ENCODE measurements at regions not wholly inside any gene's neighbourhood (a gene's known extent, or its start where the extent isn't known, plus 50 kb on each side); places are given as distances from the start of the nearest gene placed in this dataset.

GRCh38 chr3:55169608-55170072 lies 241.8 kb upstream of the LRTM1 start:
- Histone ChIP-seq H3K9ac (ENCODE audit: low read depth, low read length, poor library complexity, severe bottlenecking) (no peak overlapping the region), H3K9me3 (ENCODE audit: insufficient read depth, low read depth, low read length) (no peaks in the 10 kb centered on the region), H3F3A (ENCODE audit: low read depth) (no peaks in the 10 kb centered on the region), H4K20me1 (ENCODE audit: insufficient read depth, low read length, poor library complexity, severe bottlenecking) (no peaks in the 10 kb centered on the region), H3K79me2 (ENCODE audit: insufficient read depth, low read length) (no peaks in the 10 kb centered on the region), H3K4me2 (ENCODE audit: low read depth, low read length, poor library complexity, severe bottlenecking) (no peak overlapping the region), H3K27me3 (ENCODE audit: insufficient read depth, low read length, poor library complexity, severe bottlenecking) (no peaks in the 10 kb centered on the region), H3K4me3 (ENCODE audit: low read length, poor library complexity, severe bottlenecking) (no peak overlapping the region), H3K36me3 (ENCODE audit: insufficient read depth, low read length) (no peaks in the 10 kb centered on the region), H2AFZ (ENCODE audit: low read length) (no peak overlapping the region), H3K4me1 (ENCODE audit: insufficient read depth, low read length, poor library complexity, severe bottlenecking) (no peaks in the 10 kb centered on the region), H3K9me2 (replicated peaks; ENCODE audit: low read depth, low read length) (no peaks in the 10 kb centered on the region)
- no peak for TF ChIP-seq EZH2phosphoT487 (IDR thresholded peaks at IDR 0.05; ENCODE audit: borderline replicate concordance)
- TF ChIP-seq, protein P1, sequence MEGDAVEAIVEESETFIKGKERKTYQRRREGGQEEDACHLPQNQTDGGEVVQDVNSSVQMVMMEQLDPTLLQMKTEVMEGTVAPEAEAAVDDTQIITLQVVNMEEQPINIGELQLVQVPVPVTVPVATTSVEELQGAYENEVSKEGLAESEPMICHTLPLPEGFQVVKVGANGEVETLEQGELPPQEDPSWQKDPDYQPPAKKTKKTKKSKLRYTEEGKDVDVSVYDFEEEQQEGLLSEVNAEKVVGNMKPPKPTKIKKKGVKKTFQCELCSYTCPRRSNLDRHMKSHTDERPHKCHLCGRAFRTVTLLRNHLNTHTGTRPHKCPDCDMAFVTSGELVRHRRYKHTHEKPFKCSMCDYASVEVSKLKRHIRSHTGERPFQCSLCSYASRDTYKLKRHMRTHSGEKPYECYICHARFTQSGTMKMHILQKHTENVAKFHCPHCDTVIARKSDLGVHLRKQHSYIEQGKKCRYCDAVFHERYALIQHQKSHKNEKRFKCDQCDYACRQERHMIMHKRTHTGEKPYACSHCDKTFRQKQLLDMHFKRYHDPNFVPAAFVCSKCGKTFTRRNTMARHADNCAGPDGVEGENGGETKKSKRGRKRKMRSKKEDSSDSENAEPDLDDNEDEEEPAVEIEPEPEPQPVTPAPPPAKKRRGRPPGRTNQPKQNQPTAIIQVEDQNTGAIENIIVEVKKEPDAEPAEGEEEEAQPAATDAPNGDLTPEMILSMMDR (conservative IDR thresholded peaks at IDR 0.05; ENCODE audit: low read length) = no peak

GRCh38 chr3:55169161-55169560 lies 241.3 kb upstream of the LRTM1 start:
- no peak overlapping the region for H3K9ac ChIP-seq (ENCODE audit: low read depth, low read length, poor library complexity, severe bottlenecking)
- H3F3A ChIP-seq (ENCODE audit: low read depth) = no peaks in the 10 kb centered on the region
- H3K9me3 ChIP-seq (ENCODE audit: insufficient read depth, low read depth, low read length) = no peaks in the 10 kb centered on the region
- H3K79me2 ChIP-seq (ENCODE audit: insufficient read depth, low read length) = no peaks in the 10 kb centered on the region
- TF ChIP-seq, protein P1 (conservative IDR thresholded peaks at IDR 0.05; ENCODE audit: low read length) = no peak
- no peak for TF ChIP-seq EZH2phosphoT487 (IDR thresholded peaks at IDR 0.05; ENCODE audit: borderline replicate concordance)
- no peaks in the 10 kb centered on the region for H3K27me3 ChIP-seq (ENCODE audit: insufficient read depth, low read length, poor library complexity, severe bottlenecking)
- no peaks in the 10 kb centered on the region for H3K36me3 ChIP-seq (ENCODE audit: insufficient read depth, low read length)
- H3K4me1 ChIP-seq (ENCODE audit: insufficient read depth, low read length, poor library complexity, severe bottlenecking) = no peaks in the 10 kb centered on the region
- no peak overlapping the region for H3K4me3 ChIP-seq (ENCODE audit: low read length, poor library complexity, severe bottlenecking)
- H2AFZ ChIP-seq (ENCODE audit: low read length) = no peak overlapping the region
- no peaks in the 10 kb centered on the region for H4K20me1 ChIP-seq (ENCODE audit: insufficient read depth, low read length, poor library complexity, severe bottlenecking)
- H3K4me2 ChIP-seq (ENCODE audit: low read depth, low read length, poor library complexity, severe bottlenecking) = no peak overlapping the region
- H3K9me2 ChIP-seq (replicated peaks; ENCODE audit: low read depth, low read length) = no peaks in the 10 kb centered on the region

DNA sequence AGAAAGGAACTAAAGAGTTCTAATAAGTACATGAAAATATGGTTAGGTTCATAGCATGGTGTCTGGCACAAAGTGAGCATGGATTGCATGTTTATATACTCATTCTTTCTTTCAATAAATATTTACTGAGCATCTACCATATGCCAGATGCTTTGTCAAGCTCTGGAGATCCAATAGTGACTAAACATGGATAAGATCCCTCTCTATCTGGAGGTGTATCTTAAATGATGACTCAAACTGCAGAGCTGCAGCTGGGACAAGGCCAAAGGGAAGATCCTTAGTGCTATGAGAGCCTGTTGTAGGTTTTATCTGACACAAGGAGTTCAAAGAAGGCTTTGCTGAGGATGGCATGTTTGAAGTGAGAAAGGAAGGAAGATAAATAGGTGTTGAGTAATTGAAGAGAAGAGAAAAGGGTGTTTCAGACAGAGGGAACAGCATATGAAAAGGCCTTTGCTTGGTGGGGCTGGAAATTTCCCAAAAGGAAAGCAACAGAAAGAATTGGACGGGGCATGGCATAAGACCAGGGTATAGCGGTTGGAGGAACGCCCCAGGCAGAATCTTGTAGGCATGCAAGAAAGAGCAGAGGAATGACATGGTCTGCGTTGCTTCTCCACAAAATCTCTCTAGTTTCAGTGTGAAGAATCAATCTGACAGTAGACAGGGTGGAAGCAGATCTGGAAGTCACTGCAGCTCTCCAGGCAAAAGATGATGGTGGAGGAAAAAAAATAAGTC lies 239.9 kb upstream of the LRTM1 start:
- no peaks in the 10 kb centered on the region for H3K9me3 ChIP-seq (ENCODE audit: insufficient read depth, low read depth, low read length)
- H3K36me3 ChIP-seq (ENCODE audit: insufficient read depth, low read length) = no peaks in the 10 kb centered on the region
- H2AFZ ChIP-seq (ENCODE audit: low read length) = no peak overlapping the region
- H3F3A ChIP-seq (ENCODE audit: low read depth) = no peaks in the 10 kb centered on the region
- H3K4me2 ChIP-seq (ENCODE audit: low read depth, low read length, poor library complexity, severe bottlenecking) = no peak overlapping the region
- H3K27me3 ChIP-seq (ENCODE audit: insufficient read depth, low read length, poor library complexity, severe bottlenecking) = no peaks in the 10 kb centered on the region
- no peaks in the 10 kb centered on the region for H3K79me2 ChIP-seq (ENCODE audit: insufficient read depth, low read length)
- TF ChIP-seq, protein P1 (conservative IDR thresholded peaks at IDR 0.05; ENCODE audit: low read length) = no peak
- no peak for TF ChIP-seq EZH2phosphoT487 (IDR thresholded peaks at IDR 0.05; ENCODE audit: borderline replicate concordance)
- no peaks in the 10 kb centered on the region for H4K20me1 ChIP-seq (ENCODE audit: insufficient read depth, low read length, poor library complexity, severe bottlenecking)
- no peaks in the 10 kb centered on the region for H3K4me1 ChIP-seq (ENCODE audit: insufficient read depth, low read length, poor library complexity, severe bottlenecking)
- H3K9ac ChIP-seq (ENCODE audit: low read depth, low read length, poor library complexity, severe bottlenecking) = no peak overlapping the region
- no peak overlapping the region for H3K4me3 ChIP-seq (ENCODE audit: low read length, poor library complexity, severe bottlenecking)
- no peaks in the 10 kb centered on the region for H3K9me2 ChIP-seq (replicated peaks; ENCODE audit: low read depth, low read length)

All from Loucy (cell line).